Peyer's patch (tissue), 4 donors: ENCODE measurements at regions not wholly inside any gene's neighbourhood (a gene's known extent, or its start where the extent isn't known, plus 50 kb on each side); places are given as distances from the start of the nearest gene placed in this dataset.

Experiments
- CTCF ChIP-seq, 6 experiments: fragments of 450-650 bp in 4 of 6; fragments of 200-600 bp in 2 of 6; sonication (generic) in 1 of 6; IDR thresholded peaks; one replicate each; pipeline ENCODE4 v1.5.1; 2017 to 2019; ENCODE audit warnings: antibody characterized with exemption in 6 of 6, mild to moderate bottlenecking in 3 of 6, moderate library complexity in 1 of 6
- POLR2A ChIP-seq, 2 donors: fragments of 450-650 bp; IDR thresholded peaks; one replicate each; pipeline ENCODE4 v1.5.1; 2017; ENCODE audit warnings: antibody characterized with exemption in 2 of 2, mild to moderate bottlenecking in 2 of 2, moderate library complexity in 2 of 2

- TF ChIP-seq CTCF (IDR thresholded peaks at IDR 0.05), result no peak
- no peak for TF ChIP-seq POLR2A (IDR thresholded peaks at IDR 0.05)
Observed at GRCh38 chr5:164362835-164363234, 857.4 kb downstream of the MAT2B start.
